Endothelial cell of umbilical vein (primary cell): ENCODE measurements at regions not wholly inside any gene's neighbourhood (a gene's known extent, or its start where the extent isn't known, plus 50 kb on each side); places are given as distances from the start of the nearest gene placed in this dataset.

Experiments
- JUN ChIP-seq: IDR thresholded peaks from 2 replicates; pipeline ENCODE4 v1.6.1; 2011; ENCODE audit warnings: borderline replicate concordance, low read depth; ENCODE audit not compliant: insufficient read length, insufficient read depth
- POLR2AphosphoS5 ChIP-seq: IDR thresholded peaks from 2 replicates; pipeline ENCODE4 v1.6.1; 2012; ENCODE audit warnings: low read depth, mild to moderate bottlenecking, control low read depth, low read length, moderate library complexity; ENCODE audit not compliant: insufficient read depth
- TF ChIP-seq, protein P1 (sequence below), 2 donors: IDR thresholded peaks; 1 replicate in 1 of 2; 2 replicates in 1 of 2; pipeline ENCODE4 v1.5.1; 2011; ENCODE audit warnings: low read length in 2 of 2, mild to moderate bottlenecking in 2 of 2, moderate library complexity in 2 of 2, control low read depth in 1 of 2, inconsistent platforms in 1 of 2, low read depth in 1 of 2; ENCODE audit not compliant: insufficient read depth in 1 of 2; ENCODE audit errors: extremely low read depth in 1 of 2

DNA sequence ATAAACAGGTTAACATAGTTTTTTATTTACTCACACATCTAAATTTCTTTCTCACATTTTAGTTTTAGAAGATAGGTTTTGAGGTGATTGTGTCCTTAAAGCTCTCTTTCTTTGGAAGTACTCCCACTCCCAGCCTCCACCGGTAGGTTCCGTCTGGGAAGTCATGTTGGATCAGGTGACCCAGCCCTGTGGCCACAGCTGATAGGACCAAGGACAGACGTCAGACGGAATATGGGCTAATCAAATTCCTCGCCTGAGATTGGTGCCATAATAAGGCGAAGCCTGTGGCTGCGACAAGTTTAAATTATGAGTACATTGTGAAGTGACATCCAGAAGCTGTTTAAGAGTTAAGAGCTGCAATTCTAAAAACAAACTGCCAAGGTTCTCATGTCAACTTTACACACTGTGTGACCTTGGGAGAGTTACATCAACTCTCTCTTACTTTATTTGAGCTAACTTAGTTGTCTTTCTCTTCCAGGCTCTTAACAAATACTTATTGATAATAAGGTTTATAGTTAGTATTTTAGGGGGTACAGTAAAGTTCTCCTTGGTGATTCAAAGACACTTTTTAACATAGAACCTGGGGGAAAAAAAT, 133.6 kb downstream of the NPY start:
- TF ChIP-seq POLR2AphosphoS5 (no peak), JUN (no peak)
- TF ChIP-seq, protein P1, sequence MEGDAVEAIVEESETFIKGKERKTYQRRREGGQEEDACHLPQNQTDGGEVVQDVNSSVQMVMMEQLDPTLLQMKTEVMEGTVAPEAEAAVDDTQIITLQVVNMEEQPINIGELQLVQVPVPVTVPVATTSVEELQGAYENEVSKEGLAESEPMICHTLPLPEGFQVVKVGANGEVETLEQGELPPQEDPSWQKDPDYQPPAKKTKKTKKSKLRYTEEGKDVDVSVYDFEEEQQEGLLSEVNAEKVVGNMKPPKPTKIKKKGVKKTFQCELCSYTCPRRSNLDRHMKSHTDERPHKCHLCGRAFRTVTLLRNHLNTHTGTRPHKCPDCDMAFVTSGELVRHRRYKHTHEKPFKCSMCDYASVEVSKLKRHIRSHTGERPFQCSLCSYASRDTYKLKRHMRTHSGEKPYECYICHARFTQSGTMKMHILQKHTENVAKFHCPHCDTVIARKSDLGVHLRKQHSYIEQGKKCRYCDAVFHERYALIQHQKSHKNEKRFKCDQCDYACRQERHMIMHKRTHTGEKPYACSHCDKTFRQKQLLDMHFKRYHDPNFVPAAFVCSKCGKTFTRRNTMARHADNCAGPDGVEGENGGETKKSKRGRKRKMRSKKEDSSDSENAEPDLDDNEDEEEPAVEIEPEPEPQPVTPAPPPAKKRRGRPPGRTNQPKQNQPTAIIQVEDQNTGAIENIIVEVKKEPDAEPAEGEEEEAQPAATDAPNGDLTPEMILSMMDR (IDR thresholded peaks at IDR 0.05; ENCODE audit: extremely low read depth in 1 of 2, insufficient read depth in 1 of 2, low read depth in 1 of 2, low read length in 2 of 2), result no peak
